C4-2B (cell line): ENCODE measurements at regions not wholly inside any gene's neighbourhood (a gene's known extent, or its start where the extent isn't known, plus 50 kb on each side); places are given as distances from the start of the nearest gene placed in this dataset.

Experiments used
- CTCF ChIP-seq: fragments of 450-650 bp; conservative IDR thresholded peaks from 2 replicates; pipeline ENCODE4 v1.5.1; 2017; ENCODE audit warnings: mild to moderate bottlenecking
- ZFX ChIP-seq: fragments of 450-650 bp; IDR thresholded peaks from 2 replicates; pipeline ENCODE4 v1.6.1; 2017

- TF ChIP-seq CTCF (no peak), ZFX (no peak)
These were observed 149.4 kb upstream of the NOX3 start for GRCh38 chr6:155604991-155605390.
